CD4-positive, alpha-beta T cell treated with Interleukin-21 for 1 hour (primary cell): ENCODE measurements at regions not wholly inside any gene's neighbourhood (a gene's known extent, or its start where the extent isn't known, plus 50 kb on each side); places are given as distances from the start of the nearest gene placed in this dataset.
"Not testable (repeated sequence)": the region's sequence is repeated elsewhere in the genome, so short reads cannot be mapped to it uniquely, and the experiment has no call there.

ENCODE experiments used
- DNase-seq: peaks from one replicate; pipeline ENCODE4 v3.0.0-alpha.2; 2020

GRCh38 chr5:34096033-34096432 lies 53.0 kb upstream of the C1QTNF3 start:
- not testable (repeated sequence) for DNase-seq

GRCh38 chr5:34099891-34100290 lies 56.9 kb upstream of the C1QTNF3 start:
- DNase-seq = not testable (repeated sequence)

GRCh38 chr5:34101567-34101966 lies 58.6 kb upstream of the C1QTNF3 start:
- DNase-seq = not testable (repeated sequence)

- not testable (repeated sequence) for DNase-seq
Measured at GRCh38 chr5:34108897-34109296, 65.9 kb upstream of the C1QTNF3 start.

GRCh38 chr5:34124280-34124679 lies 81.3 kb upstream of the C1QTNF3 start:
- not testable (repeated sequence) for DNase-seq

- DNase-seq = not testable (repeated sequence)
Measured at GRCh38 chr5:34125354-34125753, 82.3 kb upstream of the C1QTNF3 start.

GRCh38 chr5:34126741-34127140 lies 83.7 kb upstream of the C1QTNF3 start:
- DNase-seq = not testable (repeated sequence)

- DNase-seq = not testable (repeated sequence)
Measured at GRCh38 chr5:34127818-34128217, 84.8 kb upstream of the C1QTNF3 start.

GRCh38 chr5:34128890-34129289 lies 85.9 kb upstream of the C1QTNF3 start:
- DNase-seq = not testable (repeated sequence)

- DNase-seq = not testable (repeated sequence)
Measured at GRCh38 chr5:34154988-34155387, 112.0 kb upstream of the C1QTNF3 start.

GRCh38 chr5:34156703-34157414 lies 113.8 kb upstream of the C1QTNF3 start:
- not testable (repeated sequence) for DNase-seq

GRCh38 chr5:34160904-34161303 lies 117.9 kb upstream of the C1QTNF3 start:
- not testable (repeated sequence) for DNase-seq

GRCh38 chr5:34171398-34171797 lies 128.4 kb upstream of the C1QTNF3 start:
- DNase-seq = not testable (repeated sequence)

GRCh38 chr5:34179453-34180190 lies 136.6 kb upstream of the C1QTNF3 start:
- DNase-seq = peak; percentile 6

- DNase-seq = not testable (repeated sequence)
Measured at GRCh38 chr5:34180225-34180624, 137.2 kb upstream of the C1QTNF3 start.

GRCh38 chr5:34180940-34181614 lies 138.1 kb upstream of the C1QTNF3 start:
- not testable (repeated sequence) for DNase-seq

GRCh38 chr5:34185005-34185404 lies 142.0 kb upstream of the C1QTNF3 start:
- DNase-seq = not testable (repeated sequence)

GRCh38 chr5:34185572-34185971 lies 142.6 kb upstream of the C1QTNF3 start:
- peak; percentile 14 for DNase-seq

- peak; percentile 4 for DNase-seq
Measured at GRCh38 chr5:34186108-34186507, 143.1 kb upstream of the C1QTNF3 start.

- peak; percentile 7 for DNase-seq
Measured at GRCh38 chr5:34186865-34187264, 143.9 kb upstream of the C1QTNF3 start.

GRCh38 chr5:34187441-34187840 lies 144.4 kb upstream of the C1QTNF3 start:
- not testable (repeated sequence) for DNase-seq

GRCh38 chr5:34188001-34188822 lies 145.2 kb upstream of the C1QTNF3 start:
- DNase-seq = peak; percentile 61

- DNase-seq = not testable (repeated sequence)
Measured at GRCh38 chr5:34189246-34189645, 146.2 kb upstream of the C1QTNF3 start.
